NCI-H748 (cell line): ENCODE measurements at regions not wholly inside any gene's neighbourhood (a gene's known extent, or its start where the extent isn't known, plus 50 kb on each side); places are given as distances from the start of the nearest gene placed in this dataset.

Source experiments
- DNase-seq: peaks from one replicate; lab custom pipeline; 2025; ENCODE audit not compliant: unreplicated experiment; lab: John Stamatoyannopoulos, UW

- DNase-seq: peak; percentile 38
Observed at GRCh38 chr12:118840399-118840798, 140.9 kb upstream of the SRRM4 start.

GRCh38 chr12:118840878-118841277, 140.5 kb upstream of the SRRM4 start:
- no peak for DNase-seq

GRCh38 chr12:118841588-118841987, 139.8 kb upstream of the SRRM4 start:
- DNase-seq: no peak

GRCh38 chr12:118842866-118843265, 138.5 kb upstream of the SRRM4 start:
- DNase-seq: no peak

- peak; percentile 90 for DNase-seq
Observed at GRCh38 chr12:118846416-118846815, 134.9 kb upstream of the SRRM4 start.

- peak; percentile 76 for DNase-seq
Observed at GRCh38 chr12:118850244-118850825, 131.0 kb upstream of the SRRM4 start.

GRCh38 chr12:118851891-118852290, 129.4 kb upstream of the SRRM4 start:
- DNase-seq: no peak

GRCh38 chr12:118853634-118854033, 127.7 kb upstream of the SRRM4 start:
- DNase-seq: peak; percentile 51

GRCh38 chr12:118855858-118856257, 125.5 kb upstream of the SRRM4 start:
- DNase-seq: no peak

- DNase-seq: no peak
Observed at GRCh38 chr12:118866346-118866745, 115.0 kb upstream of the SRRM4 start.

GRCh38 chr12:118870551-118870950, 110.8 kb upstream of the SRRM4 start:
- peak; percentile 98 for DNase-seq

GRCh38 chr12:118874698-118875548, 106.4 kb upstream of the SRRM4 start:
- peak; percentile 69 for DNase-seq

- no peak for DNase-seq
Observed at GRCh38 chr12:118880720-118881493, 100.4 kb upstream of the SRRM4 start.

GRCh38 chr12:118884226-118884625, 97.1 kb upstream of the SRRM4 start:
- DNase-seq: no peak

GRCh38 chr12:118900993-118901392, 80.3 kb upstream of the SRRM4 start:
- no peak for DNase-seq

- DNase-seq: no peak
Observed at GRCh38 chr12:118908811-118909210, 72.5 kb upstream of the SRRM4 start.

GRCh38 chr12:118912697-118913270, 68.6 kb upstream of the SRRM4 start:
- DNase-seq: peak; percentile 17

- DNase-seq: no peak
Observed at GRCh38 chr12:118921761-118922160, 59.6 kb upstream of the SRRM4 start.

GRCh38 chr12:118922405-118922804, 58.9 kb upstream of the SRRM4 start:
- no peak for DNase-seq

GRCh38 chr12:118925407-118925806, 55.9 kb upstream of the SRRM4 start:
- DNase-seq: no peak

GRCh38 chr12:118925826-118926225, 55.5 kb upstream of the SRRM4 start:
- no peak for DNase-seq
